RWPE1 (cell line): ENCODE measurements at regions not wholly inside any gene's neighbourhood (a gene's known extent, or its start where the extent isn't known, plus 50 kb on each side); places are given as distances from the start of the nearest gene placed in this dataset.

Experiments used
- CTCF ChIA-PET: fragments of 350-600 bp; sonication (Branson Sonifier 250); formaldehyde crosslinking; extraction: SDS; loops from one replicate; lab custom pipeline; 2021; lab: Yijun Ruan, JAX
- POLR2A ChIA-PET: fragments of 400-600 bp; formaldehyde crosslinking; extraction: SDS; loops from one replicate; lab custom pipeline; 2020; ENCODE audit warnings: antibody characterized with exemption; ENCODE audit not compliant: low non-redundant PET; lab: Yijun Ruan, JAX
- DNase-seq: peaks from one replicate; pipeline ENCODE4 v3.0.0; 2012; ENCODE audit warnings: low spot score
- H3K27ac ChIP-seq: fragments of 450-650 bp; 2 replicates; pipeline ENCODE4 v1.5.1; 2017
- TF ChIP-seq, protein P1 (sequence below): fragments of 450-650 bp; conservative IDR thresholded peaks from 2 replicates; pipeline ENCODE4 v1.5.1; 2017; ENCODE audit warnings: low read depth, mild to moderate bottlenecking

DNA sequence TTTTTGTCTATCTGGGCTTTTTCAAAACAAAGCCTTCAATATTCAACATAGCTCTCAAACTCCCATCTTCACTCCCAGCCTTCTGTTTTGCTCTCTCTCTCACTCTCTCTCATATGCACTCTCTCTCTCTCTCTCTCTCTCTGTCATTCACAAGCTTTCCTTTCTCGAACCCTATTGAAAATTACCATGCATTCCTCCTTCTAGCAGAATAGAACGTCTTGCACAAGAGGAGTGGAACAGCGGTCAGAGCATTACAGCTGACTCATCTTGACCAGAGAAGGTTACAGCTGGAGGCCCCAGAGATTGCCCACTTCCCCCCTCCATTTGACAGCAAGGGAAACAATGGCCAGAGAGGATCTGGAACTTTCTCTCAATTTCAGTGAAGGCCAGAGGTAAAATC, 51.0 kb upstream of the LIFR start:
- ChIA-PET POLR2A (no interaction called here), CTCF (interaction anchor here (0.6 kb wide), 1 partner anchor 32 kb away, joined by 3 read pairs; no protein-coding TSS in a partner anchor)
- H3K27ac ChIP-seq, result no peak overlapping the region
- TF ChIP-seq, protein P1, sequence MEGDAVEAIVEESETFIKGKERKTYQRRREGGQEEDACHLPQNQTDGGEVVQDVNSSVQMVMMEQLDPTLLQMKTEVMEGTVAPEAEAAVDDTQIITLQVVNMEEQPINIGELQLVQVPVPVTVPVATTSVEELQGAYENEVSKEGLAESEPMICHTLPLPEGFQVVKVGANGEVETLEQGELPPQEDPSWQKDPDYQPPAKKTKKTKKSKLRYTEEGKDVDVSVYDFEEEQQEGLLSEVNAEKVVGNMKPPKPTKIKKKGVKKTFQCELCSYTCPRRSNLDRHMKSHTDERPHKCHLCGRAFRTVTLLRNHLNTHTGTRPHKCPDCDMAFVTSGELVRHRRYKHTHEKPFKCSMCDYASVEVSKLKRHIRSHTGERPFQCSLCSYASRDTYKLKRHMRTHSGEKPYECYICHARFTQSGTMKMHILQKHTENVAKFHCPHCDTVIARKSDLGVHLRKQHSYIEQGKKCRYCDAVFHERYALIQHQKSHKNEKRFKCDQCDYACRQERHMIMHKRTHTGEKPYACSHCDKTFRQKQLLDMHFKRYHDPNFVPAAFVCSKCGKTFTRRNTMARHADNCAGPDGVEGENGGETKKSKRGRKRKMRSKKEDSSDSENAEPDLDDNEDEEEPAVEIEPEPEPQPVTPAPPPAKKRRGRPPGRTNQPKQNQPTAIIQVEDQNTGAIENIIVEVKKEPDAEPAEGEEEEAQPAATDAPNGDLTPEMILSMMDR, result no peak
- no peak for DNase-seq

DNA sequence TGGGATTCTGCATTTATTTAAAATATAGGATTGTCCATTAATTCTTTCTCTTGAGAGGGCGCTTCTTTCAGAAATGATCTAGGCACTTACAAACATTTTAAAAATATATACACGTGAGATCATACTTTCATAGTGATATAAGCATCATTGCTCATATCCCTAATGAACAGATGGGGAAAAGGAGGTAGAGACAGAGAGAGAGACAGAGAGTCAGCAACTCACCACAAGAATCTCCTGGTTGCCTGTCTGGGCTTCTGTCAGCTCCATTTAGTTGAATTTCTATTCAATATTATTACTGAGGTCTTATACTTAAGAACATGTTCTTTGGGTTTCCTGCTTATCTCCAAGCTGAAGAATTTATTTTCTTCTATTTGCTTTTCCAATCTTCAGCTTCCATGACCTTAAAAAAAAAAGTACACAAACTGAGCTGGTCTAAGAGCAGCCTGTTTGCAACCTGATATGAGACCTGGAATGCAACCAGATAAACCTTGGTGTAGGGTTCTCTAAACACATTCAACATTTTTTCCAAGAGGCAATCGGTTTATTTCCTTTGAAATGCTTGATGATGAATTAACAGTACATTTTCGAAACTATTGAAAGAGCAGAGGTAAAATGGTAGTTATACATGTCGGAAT, 51.6 kb upstream of the LIFR start:
- TF ChIP-seq, protein P1, result no peak
- POLR2A ChIA-PET, result no interaction called here
- DNase-seq, result no peak
- no peak overlapping the region for H3K27ac ChIP-seq
- CTCF ChIA-PET, result interaction anchor here (0.6 kb wide), 1 partner anchor 73 kb away, joined by 3 read pairs; no protein-coding TSS in a partner anchor

DNA sequence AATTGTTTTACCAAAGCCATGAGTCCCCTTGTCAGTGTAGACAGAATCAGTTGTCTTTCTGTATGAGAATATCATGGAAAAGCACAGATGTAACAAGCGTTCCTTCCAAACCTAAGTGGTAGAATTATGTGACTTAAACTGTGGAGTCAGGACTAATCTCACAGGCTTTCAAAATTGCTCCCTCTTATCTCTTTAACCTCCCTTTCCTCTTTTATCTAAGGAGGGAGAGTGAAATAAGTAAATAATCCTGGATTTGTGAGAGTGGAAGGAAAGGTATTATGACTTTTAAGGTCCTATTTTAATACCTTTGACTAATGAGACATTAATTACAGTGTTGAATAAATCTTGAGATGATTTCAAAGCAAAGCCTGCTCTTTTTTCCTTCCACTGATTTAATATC, 52.4 kb upstream of the LIFR start:
- H3K27ac ChIP-seq, result no peak overlapping the region
- TF ChIP-seq, protein P1, result no peak
- POLR2A ChIA-PET, result no interaction called here
- DNase-seq, result no peak
- CTCF ChIA-PET, result interaction anchor here (0.6 kb wide), 1 partner anchor 24 kb away, joined by 6 read pairs; no protein-coding TSS in a partner anchor

DNA sequence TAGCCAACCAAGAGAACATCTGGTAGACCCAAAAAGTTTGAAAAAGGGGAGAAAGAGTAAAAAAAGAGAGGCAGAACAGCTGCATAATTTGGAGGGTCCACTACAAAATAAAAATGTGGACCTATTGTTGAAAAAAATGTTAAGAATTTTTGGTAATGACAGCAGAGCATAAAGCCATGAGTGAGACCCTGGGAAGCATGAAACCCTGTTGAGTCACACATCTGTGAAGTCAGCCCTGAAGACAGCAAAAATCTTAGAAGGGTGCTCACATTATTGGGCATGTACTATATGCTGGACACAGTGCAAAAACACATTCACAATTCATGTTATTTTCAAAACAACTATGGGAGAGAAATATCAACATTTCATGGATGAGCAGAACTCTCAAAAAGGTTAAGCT, 56.4 kb upstream of the LIFR start:
- TF ChIP-seq, protein P1, result no peak
- no peak overlapping the region for H3K27ac ChIP-seq
- POLR2A ChIA-PET, result no interaction called here
- no peak for DNase-seq
- CTCF ChIA-PET, result interaction anchor here (0.7 kb wide), 1 partner anchor 62 kb away, joined by 9 read pairs; no protein-coding TSS in a partner anchor

DNA sequence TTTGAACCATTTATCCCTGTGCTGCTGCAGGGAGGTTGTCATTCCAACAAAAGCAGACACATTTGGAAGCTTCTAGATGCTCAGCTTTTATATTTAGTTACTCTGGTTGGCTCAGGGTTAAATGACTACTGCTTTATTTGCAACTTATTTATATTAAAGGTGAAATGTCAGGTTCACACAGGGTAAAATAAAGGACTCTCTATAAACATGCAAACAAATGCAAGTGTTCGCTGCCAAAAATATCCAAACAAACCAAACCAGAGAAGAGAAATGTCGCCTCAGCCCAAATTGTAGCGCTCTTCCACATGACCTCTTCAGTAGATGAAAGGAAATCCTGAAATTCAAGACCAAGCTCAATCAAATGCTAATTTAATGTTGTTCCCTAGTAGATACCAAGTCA, 57.0 kb upstream of the LIFR start:
- CTCF ChIA-PET, result no interaction called here

DNA sequence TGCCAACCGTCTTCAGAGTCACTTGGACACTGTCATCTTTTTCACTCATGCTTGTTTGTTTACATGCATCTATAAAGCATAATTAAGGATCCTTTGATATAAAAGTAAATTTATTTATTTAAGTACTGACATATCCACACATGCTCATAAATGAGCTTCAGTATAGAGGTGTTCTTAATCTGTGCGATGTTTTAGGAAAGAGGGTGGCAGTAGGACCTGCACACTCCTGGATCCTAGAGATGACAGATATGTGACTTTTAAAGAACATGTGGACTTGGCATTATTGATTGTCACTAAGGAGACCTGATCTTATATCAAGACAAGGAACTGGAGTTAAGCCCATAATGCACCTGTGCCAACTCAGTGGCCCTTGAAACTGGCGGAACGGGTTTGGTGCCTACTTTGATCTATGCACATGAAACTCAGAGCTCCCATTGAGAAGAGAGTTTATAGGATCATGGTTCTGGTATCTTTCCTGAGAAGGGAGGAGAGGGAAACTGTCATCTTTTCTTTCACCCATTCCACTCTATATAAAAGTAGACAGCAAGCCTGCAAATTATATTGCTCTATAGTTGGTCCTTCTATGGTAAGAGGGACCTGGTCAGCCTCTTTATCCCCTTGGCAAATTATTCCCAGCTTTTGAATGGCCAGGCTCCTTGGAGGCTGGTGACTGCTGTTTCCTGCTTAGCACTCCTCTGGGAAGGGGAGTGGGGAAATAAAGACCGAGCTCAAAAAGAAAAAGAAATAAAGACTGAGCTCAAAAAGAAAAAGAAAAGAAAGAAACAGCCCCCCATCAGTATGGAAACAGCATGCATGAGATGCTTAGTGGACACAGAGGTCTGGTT, 57.8 kb upstream of the LIFR start:
- DNase-seq, result peak; percentile 23
- ChIA-PET POLR2A (no interaction called here), CTCF (interaction anchor here (0.6 kb wide), 1 partner anchor 192 kb away, joined by 4 read pairs; no protein-coding TSS in a partner anchor)
- TF ChIP-seq, protein P1, result no peak
- no peak overlapping the region for H3K27ac ChIP-seq

More for the DNA sequence above, 57.0 kb upstream of the LIFR start:
- POLR2A ChIA-PET, result no interaction called here
- no peak for DNase-seq
- TF ChIP-seq, protein P1, result no peak
- H3K27ac ChIP-seq, result no peak overlapping the region
